ENCODE measurements at regions not wholly inside any gene's neighbourhood (a gene's known extent, or its start where the extent isn't known, plus 50 kb on each side); places are given as distances from the start of the nearest gene placed in this dataset.
"Not testable (repeated sequence)": the region's sequence is repeated elsewhere in the genome, so short reads cannot be mapped to it uniquely, and the experiment has no call there.

DNA sequence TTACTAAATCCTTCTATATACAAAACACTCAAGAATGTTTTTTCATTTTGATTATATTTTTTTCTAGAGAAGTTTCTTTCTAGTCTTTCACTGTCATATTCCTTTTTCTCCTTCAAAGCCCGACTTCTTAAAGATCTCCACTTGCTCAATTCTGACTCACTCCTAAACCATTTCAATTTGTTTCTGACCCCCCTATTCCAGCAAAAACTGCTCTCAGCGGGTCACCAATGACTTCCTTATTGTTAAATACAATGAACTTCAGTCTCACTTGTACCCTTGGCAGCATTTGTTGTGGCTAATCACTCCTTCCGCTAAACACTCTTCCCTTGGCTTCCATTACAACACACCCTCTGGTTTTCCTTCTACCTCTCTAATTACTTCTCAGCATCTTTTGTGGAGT is 111.1 kb upstream of the RBBP8 start:
- H3K27ac Mint-ChIP-seq = no peak overlapping the region
- H3K4me3 Mint-ChIP-seq = no peak overlapping the region
- H3K27me3 Mint-ChIP-seq = peaks cover 4 to 20% of the 10 kb centered on the region in 2 donors
- H3K4me1 Mint-ChIP-seq = no peaks in the 10 kb centered on the region
- ChIA-PET CTCF (no interaction called here), POLR2A (no interaction called here)
- Histone ChIP-seq H3K9me3 (ENCODE audit: low read length) (no peaks in the 10 kb centered on the region), H3K4me1 (ENCODE audit: insufficient read depth, low read length) (no peaks in the 10 kb centered on the region), H3K36me3 (ENCODE audit: insufficient read depth, low read length) (no peaks in the 10 kb centered on the region), H3K27ac (ENCODE audit: low read depth, low read length) (no peak overlapping the region), H3K27me3 (ENCODE audit: insufficient read depth, low read length, poor library complexity, severe bottlenecking) (peaks cover 4% of the 10 kb centered on the region), H3K4me3 (ENCODE audit: low read length) (no peak overlapping the region)
- no peaks in the 10 kb centered on the region for H3K36me3 Mint-ChIP-seq
- H3K9me3 Mint-ChIP-seq = no peaks in the 10 kb centered on the region
- DNase-seq = no peak

GRCh38 chr18:22822841-22823508 is 110.2 kb upstream of the RBBP8 start:
- peaks cover 0 to 3% (median 0%) of the 10 kb centered on the region in 5 donors for H3K9me3 Mint-ChIP-seq
- Histone ChIP-seq H3K4me1 (ENCODE audit: insufficient read depth, low read length) (no peaks in the 10 kb centered on the region), H3K36me3 (ENCODE audit: insufficient read depth, low read length) (no peaks in the 10 kb centered on the region), H3K4me3 (ENCODE audit: low read length) (no peak overlapping the region), H3K9me3 (ENCODE audit: low read length) (no peaks in the 10 kb centered on the region), H3K27ac (ENCODE audit: low read depth, low read length) (no peak overlapping the region), H3K27me3 (ENCODE audit: insufficient read depth, low read length, poor library complexity, severe bottlenecking) (peaks cover 4% of the 10 kb centered on the region)
- H3K4me3 Mint-ChIP-seq = no peak overlapping the region
- H3K27me3 Mint-ChIP-seq = peaks cover 5 to 26% of the 10 kb centered on the region in 2 donors
- H3K27ac Mint-ChIP-seq = no peak overlapping the region
- CTCF ChIA-PET = interaction anchor here (1.4 kb wide), 1 partner anchor 12 kb away, joined by 3 read pairs; no protein-coding TSS in a partner anchor
- POLR2A ChIA-PET = no interaction called here
- no peak for DNase-seq
- H3K36me3 Mint-ChIP-seq = no peaks in the 10 kb centered on the region
- no peaks in the 10 kb centered on the region for H3K4me1 Mint-ChIP-seq

DNA sequence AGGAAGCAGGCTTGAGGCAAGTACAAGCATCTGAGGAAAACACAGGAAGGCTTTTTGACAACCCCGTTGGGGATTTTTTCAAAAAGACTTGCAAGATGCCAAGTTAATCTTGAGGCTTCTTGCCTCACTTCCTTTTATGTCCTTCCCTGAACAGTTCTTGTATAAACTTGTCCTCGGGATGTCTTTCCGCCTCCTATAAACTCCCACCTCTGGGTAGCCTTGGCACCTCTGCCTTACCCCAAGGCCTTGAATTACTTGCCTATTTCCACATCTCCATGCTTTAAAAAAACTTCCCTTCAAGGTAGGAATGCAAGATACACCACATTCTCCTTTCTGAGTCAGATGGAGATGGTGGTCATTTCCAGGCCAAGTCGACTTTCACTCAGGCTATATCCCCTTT is 106.4 kb upstream of the RBBP8 start:
- Mint-ChIP-seq H3K27me3 (peaks cover 7 to 48% of the 10 kb centered on the region in 2 donors), H3K9me3 (peaks cover 0 to 7% (median 0%) of the 10 kb centered on the region in 5 donors), H3K27ac (no peak overlapping the region), H3K4me1 (no peaks in the 10 kb centered on the region), H3K4me3 (no peak overlapping the region), H3K36me3 (no peaks in the 10 kb centered on the region)
- POLR2A ChIA-PET = no interaction called here
- H3K36me3 ChIP-seq (ENCODE audit: insufficient read depth, low read length) = no peaks in the 10 kb centered on the region
- H3K9me3 ChIP-seq (ENCODE audit: low read length) = no peaks in the 10 kb centered on the region
- H3K4me3 ChIP-seq (ENCODE audit: low read length) = no peak overlapping the region
- no peaks in the 10 kb centered on the region for H3K4me1 ChIP-seq (ENCODE audit: insufficient read depth, low read length)
- peaks cover 4% of the 10 kb centered on the region for H3K27me3 ChIP-seq (ENCODE audit: insufficient read depth, low read length, poor library complexity, severe bottlenecking)
- CTCF ChIA-PET = no interaction called here
- no peak overlapping the region for H3K27ac ChIP-seq (ENCODE audit: low read depth, low read length)
- no peak for DNase-seq

GRCh38 chr18:22827216-22827615 is 105.9 kb upstream of the RBBP8 start:
- Histone ChIP-seq H3K9me3 (ENCODE audit: low read length) (no peaks in the 10 kb centered on the region), H3K27ac (ENCODE audit: low read depth, low read length) (no peak overlapping the region), H3K36me3 (ENCODE audit: insufficient read depth, low read length) (no peaks in the 10 kb centered on the region), H3K4me1 (ENCODE audit: insufficient read depth, low read length) (no peaks in the 10 kb centered on the region), H3K4me3 (ENCODE audit: low read length) (no peak overlapping the region), H3K27me3 (ENCODE audit: insufficient read depth, low read length, poor library complexity, severe bottlenecking) (peaks cover 4% of the 10 kb centered on the region)
- H3K27ac Mint-ChIP-seq = no peak overlapping the region
- H3K27me3 Mint-ChIP-seq = peaks cover 8 to 51% of the 10 kb centered on the region in 2 donors
- H3K9me3 Mint-ChIP-seq = peaks cover 0 to 7% (median 0%) of the 10 kb centered on the region in 5 donors
- ChIA-PET POLR2A (no interaction called here), CTCF (interaction anchor here (0.8 kb wide), 1 partner anchor 29 kb away, joined by 3 read pairs; no protein-coding TSS in a partner anchor)
- no peaks in the 10 kb centered on the region for H3K4me1 Mint-ChIP-seq
- no peak for DNase-seq
- H3K4me3 Mint-ChIP-seq = no peak overlapping the region
- H3K36me3 Mint-ChIP-seq = no peaks in the 10 kb centered on the region

DNA sequence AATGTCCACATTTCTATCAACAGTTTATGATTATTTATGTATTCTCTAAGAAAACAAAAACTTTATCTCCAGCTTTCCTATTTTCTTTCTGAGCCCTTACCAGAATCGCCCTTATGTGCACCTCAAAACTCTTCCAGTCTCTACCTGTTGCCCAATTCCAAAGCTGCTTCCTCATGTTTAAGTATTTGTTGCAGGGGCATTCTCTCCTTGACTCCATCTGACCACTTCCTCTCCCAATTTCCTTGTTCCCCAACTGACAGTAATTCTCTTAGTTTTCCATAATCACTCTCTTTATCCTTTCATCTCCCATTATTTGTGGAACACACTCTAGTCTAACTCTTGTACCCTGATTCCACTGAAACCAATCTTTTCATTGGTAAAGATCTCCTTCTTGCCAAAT is 105.4 kb upstream of the RBBP8 start:
- Mint-ChIP-seq H3K27ac (no peak overlapping the region), H3K9me3 (peaks cover 0 to 7% (median 0%) of the 10 kb centered on the region in 5 donors), H3K27me3 (peaks cover 9 to 56% of the 10 kb centered on the region in 2 donors), H3K4me1 (no peaks in the 10 kb centered on the region), H3K4me3 (no peak overlapping the region), H3K36me3 (no peaks in the 10 kb centered on the region)
- peaks cover 4% of the 10 kb centered on the region for H3K27me3 ChIP-seq (ENCODE audit: insufficient read depth, low read length, poor library complexity, severe bottlenecking)
- H3K36me3 ChIP-seq (ENCODE audit: insufficient read depth, low read length) = no peaks in the 10 kb centered on the region
- no peak for DNase-seq
- POLR2A ChIA-PET = no interaction called here
- H3K4me3 ChIP-seq (ENCODE audit: low read length) = no peak overlapping the region
- H3K9me3 ChIP-seq (ENCODE audit: low read length) = no peaks in the 10 kb centered on the region
- H3K4me1 ChIP-seq (ENCODE audit: insufficient read depth, low read length) = no peaks in the 10 kb centered on the region
- no peak overlapping the region for H3K27ac ChIP-seq (ENCODE audit: low read depth, low read length)
- CTCF ChIA-PET = interaction anchor here (0.8 kb wide), 1 partner anchor 29 kb away, joined by 3 read pairs; no protein-coding TSS in a partner anchor

GRCh38 chr18:22828171-22828570 is 105.0 kb upstream of the RBBP8 start:
- Mint-ChIP-seq H3K36me3 (no peaks in the 10 kb centered on the region), H3K27me3 (peaks cover 12 to 60% of the 10 kb centered on the region in 2 donors), H3K4me3 (no peak overlapping the region), H3K9me3 (peaks cover 0 to 7% (median 0%) of the 10 kb centered on the region in 5 donors), H3K4me1 (no peaks in the 10 kb centered on the region), H3K27ac (no peak overlapping the region)
- Histone ChIP-seq H3K4me1 (ENCODE audit: insufficient read depth, low read length) (no peaks in the 10 kb centered on the region), H3K4me3 (ENCODE audit: low read length) (no peak overlapping the region), H3K9me3 (ENCODE audit: low read length) (no peaks in the 10 kb centered on the region), H3K36me3 (ENCODE audit: insufficient read depth, low read length) (no peaks in the 10 kb centered on the region), H3K27me3 (ENCODE audit: insufficient read depth, low read length, poor library complexity, severe bottlenecking) (peaks cover 2% of the 10 kb centered on the region), H3K27ac (ENCODE audit: low read depth, low read length) (no peak overlapping the region)
- POLR2A ChIA-PET = no interaction called here
- CTCF ChIA-PET = no interaction called here
- DNase-seq = no peak

DNA sequence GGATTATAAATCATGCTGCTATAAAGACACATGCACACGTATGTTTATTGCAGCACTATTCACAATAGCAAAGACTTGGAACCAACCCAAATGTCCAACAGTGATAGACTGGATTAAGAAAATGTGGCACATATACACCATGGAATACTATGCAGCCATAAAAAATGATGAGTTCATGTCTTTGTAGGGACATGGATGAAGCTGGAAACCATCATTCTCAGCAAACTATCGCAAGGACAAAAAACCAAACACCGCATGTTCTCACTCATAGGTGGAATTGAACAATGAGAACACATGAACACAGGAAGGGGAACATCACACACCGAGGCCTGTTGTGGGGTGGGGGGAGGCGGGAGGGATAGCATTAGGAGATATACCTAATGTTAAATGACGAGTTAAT is 104.5 kb upstream of the RBBP8 start:
- DNase-seq; H3K27me3 ChIP-seq (ENCODE audit: insufficient read depth, low read length, poor library complexity, severe bottlenecking); CTCF ChIA-PET; H3K4me3 Mint-ChIP-seq; H3K36me3 Mint-ChIP-seq; H3K27ac Mint-ChIP-seq; H3K27ac ChIP-seq (ENCODE audit: low read depth, low read length); H3K9me3 ChIP-seq (ENCODE audit: low read length); H3K4me3 ChIP-seq (ENCODE audit: low read length); H3K36me3 ChIP-seq (ENCODE audit: insufficient read depth, low read length); H3K4me1 Mint-ChIP-seq; H3K9me3 Mint-ChIP-seq; POLR2A ChIA-PET; H3K4me1 ChIP-seq (ENCODE audit: insufficient read depth, low read length): not testable (repeated sequence)
- H3K27me3 Mint-ChIP-seq = peaks cover 14 to 63% of the 10 kb centered on the region in 2 donors

- no peaks in the 10 kb centered on the region for H3K4me1 Mint-ChIP-seq
- no peak overlapping the region for H3K27ac Mint-ChIP-seq
- H3K9me3 Mint-ChIP-seq = peaks cover 0 to 7% (median 0%) of the 10 kb centered on the region in 5 donors
- H3K4me3 Mint-ChIP-seq = no peak overlapping the region
- ChIA-PET POLR2A (no interaction called here), CTCF (interaction anchor here (1.4 kb wide), 1 partner anchor 10 kb away, joined by 3 read pairs; no protein-coding TSS in a partner anchor)
- H3K27ac ChIP-seq (ENCODE audit: low read depth, low read length) = no peak overlapping the region
- no peaks in the 10 kb centered on the region for H3K9me3 ChIP-seq (ENCODE audit: low read length)
- no peaks in the 10 kb centered on the region for H3K36me3 Mint-ChIP-seq
- H3K27me3 ChIP-seq (ENCODE audit: insufficient read depth, low read length, poor library complexity, severe bottlenecking) = no peaks in the 10 kb centered on the region
- no peaks in the 10 kb centered on the region for H3K36me3 ChIP-seq (ENCODE audit: insufficient read depth, low read length)
- H3K4me3 ChIP-seq (ENCODE audit: low read length) = no peak overlapping the region
- no peaks in the 10 kb centered on the region for H3K4me1 ChIP-seq (ENCODE audit: insufficient read depth, low read length)
- peaks cover 16 to 59% of the 10 kb centered on the region in 2 donors for H3K27me3 Mint-ChIP-seq
- DNase-seq = no peak
Measured at GRCh38 chr18:22829781-22830180, 103.3 kb upstream of the RBBP8 start.
